Smooth muscle cell (in vitro differentiated cells): ENCODE measurements at regions not wholly inside any gene's neighbourhood (a gene's known extent, or its start where the extent isn't known, plus 50 kb on each side); places are given as distances from the start of the nearest gene placed in this dataset.

Source experiments
- DNase-seq: peaks from one replicate; lab custom pipeline; 2025; ENCODE audit not compliant: unreplicated experiment; lab: John Stamatoyannopoulos, UW
- H2AFZ ChIP-seq: fragments of 200-600 bp; sonication (generic); 2 replicates; pipeline ENCODE4 v1.6.0; 2016; ENCODE audit warnings: antibody characterized with exemption, low read depth, mild to moderate bottlenecking
- H3F3A ChIP-seq: fragments of 200-600 bp; sonication (generic); 2 replicates; pipeline ENCODE4 v1.6.0; 2017; ENCODE audit warnings: antibody characterized with exemption, low read depth
- H3K27ac ChIP-seq: fragments of 200-600 bp; sonication (generic); 2 replicates; pipeline ENCODE4 v1.5.1; 2016; ENCODE audit warnings: low read depth, mild to moderate bottlenecking
- H3K27me3 ChIP-seq: fragments of 200-600 bp; sonication (generic); 2 replicates; pipeline ENCODE4 v1.6.1; 2016; ENCODE audit warnings: low read depth, mild to moderate bottlenecking
- H3K36me3 ChIP-seq: fragments of 200-600 bp; sonication (generic); 2 replicates; pipeline ENCODE4 v1.5.1; 2016; ENCODE audit warnings: low read depth
- H3K4me1 ChIP-seq: fragments of 200-600 bp; sonication (generic); 2 replicates; pipeline ENCODE4 v1.5.1; 2016; ENCODE audit warnings: low read depth
- H3K4me2 ChIP-seq: fragments of 200-600 bp; sonication (generic); 2 replicates; pipeline ENCODE4 v1.6.0; 2016; ENCODE audit warnings: mild to moderate bottlenecking
- H3K4me3 ChIP-seq: fragments of 200-600 bp; sonication (generic); 2 replicates; pipeline ENCODE4 v1.5.1; 2016; ENCODE audit warnings: mild to moderate bottlenecking
- H3K79me2 ChIP-seq: fragments of 200-600 bp; sonication (generic); 2 replicates; pipeline ENCODE4 v1.6.0; 2016; ENCODE audit warnings: low read depth, mild to moderate bottlenecking
- H3K9ac ChIP-seq: fragments of 200-600 bp; sonication (generic); 2 replicates; pipeline ENCODE4 v1.6.0; 2016; ENCODE audit warnings: low read depth
- H3K9me3 ChIP-seq: fragments of 200-600 bp; sonication (generic); replicated peaks from 2 replicates; pipeline ENCODE4 v1.5.1; 2016; ENCODE audit warnings: low read depth
- H4K20me1 ChIP-seq: fragments of 200-600 bp; sonication (generic); 2 replicates; pipeline ENCODE4 v1.6.0; 2016; ENCODE audit warnings: low read depth
- CTCF ChIP-seq: fragments of 200-600 bp; sonication (generic); IDR thresholded peaks from 2 replicates; pipeline ENCODE4 v1.5.1; 2017; ENCODE audit warnings: borderline replicate concordance, mild to moderate bottlenecking, antibody characterized with exemption; ENCODE audit not compliant: insufficient read depth, poor library complexity, severe bottlenecking
- WGBS: methylation state at CpG from one replicate; pipeline ENCODE4 v1.1.7; 2016; ENCODE audit warnings: low lambda C conversion rate; 5-methylcytosine and 5-hydroxymethylcytosine counted together

GRCh38 chr14:48378541-48378940, 703.1 kb upstream of the MDGA2 start:
- Histone ChIP-seq H3K9ac (no peak overlapping the region), H3K79me2 (no peaks in the 10 kb centered on the region), H3K27me3 (no peaks in the 10 kb centered on the region), H2AFZ (no peak overlapping the region), H3F3A (no peaks in the 10 kb centered on the region), H3K4me3 (no peak overlapping the region), H3K4me2 (no peak overlapping the region), H3K9me3 (no peaks in the 10 kb centered on the region), H3K27ac (no peak overlapping the region), H3K4me1 (peaks cover 10% of the 10 kb centered on the region), H3K36me3 (no peaks in the 10 kb centered on the region), H4K20me1 (no peaks in the 10 kb centered on the region)
- TF ChIP-seq CTCF = no peak
- no peak for DNase-seq
- WGBS = 100% methylated on average over 1 of the region's 1 CpG

GRCh38 chr14:48373981-48374380, 698.6 kb upstream of the MDGA2 start:
- H2AFZ ChIP-seq = no peak overlapping the region
- TF ChIP-seq CTCF = no peak
- H3K4me2 ChIP-seq = peak overlapping the region; percentile 68
- H3K9ac ChIP-seq = no peak overlapping the region
- no peak for DNase-seq
- WGBS = 7% methylated on average over 3 of the region's 3 CpGs
- no peak overlapping the region for H3K27ac ChIP-seq
- H3K36me3 ChIP-seq = no peaks in the 10 kb centered on the region
- H3K4me1 ChIP-seq = peaks cover 10% of the 10 kb centered on the region
- no peaks in the 10 kb centered on the region for H3K27me3 ChIP-seq
- no peaks in the 10 kb centered on the region for H3K79me2 ChIP-seq
- no peaks in the 10 kb centered on the region for H3F3A ChIP-seq
- no peaks in the 10 kb centered on the region for H3K9me3 ChIP-seq
- H3K4me3 ChIP-seq = no peak overlapping the region
- no peaks in the 10 kb centered on the region for H4K20me1 ChIP-seq

- 36% methylated on average over 2 of the region's 2 CpGs for WGBS
- no peak for TF ChIP-seq CTCF
- Histone ChIP-seq H4K20me1 (no peaks in the 10 kb centered on the region), H2AFZ (no peak overlapping the region), H3K79me2 (no peaks in the 10 kb centered on the region), H3K4me2 (no peak overlapping the region), H3K36me3 (no peaks in the 10 kb centered on the region), H3K9me3 (no peaks in the 10 kb centered on the region), H3K27me3 (no peaks in the 10 kb centered on the region), H3K4me1 (no peaks in the 10 kb centered on the region), H3F3A (no peaks in the 10 kb centered on the region), H3K9ac (no peak overlapping the region), H3K27ac (peak overlapping the region; percentile 80), H3K4me3 (no peak overlapping the region)
- no peak for DNase-seq
These were observed 675.6 kb upstream of the MDGA2 start for GRCh38 chr14:48350971-48351370.

- Histone ChIP-seq H3K4me3 (no peak overlapping the region), H2AFZ (no peak overlapping the region), H3K36me3 (no peaks in the 10 kb centered on the region), H3K9me3 (no peaks in the 10 kb centered on the region), H3K27ac (no peak overlapping the region), H3K27me3 (no peaks in the 10 kb centered on the region), H3K4me1 (no peaks in the 10 kb centered on the region), H3K79me2 (no peaks in the 10 kb centered on the region), H3K9ac (no peak overlapping the region), H3F3A (no peaks in the 10 kb centered on the region), H3K4me2 (no peak overlapping the region), H4K20me1 (no peaks in the 10 kb centered on the region)
- WGBS = 91% methylated on average over 2 of the region's 2 CpGs
- no peak for DNase-seq
- TF ChIP-seq CTCF = no peak
These were observed 674.3 kb upstream of the MDGA2 start for GRCh38 chr14:48349689-48350088.
